GM21737 (cell line): ENCODE measurements at regions not wholly inside any gene's neighbourhood (a gene's known extent, or its start where the extent isn't known, plus 50 kb on each side); places are given as distances from the start of the nearest gene placed in this dataset.
"Not testable (repeated sequence)": the region's sequence is repeated elsewhere in the genome, so short reads cannot be mapped to it uniquely, and the experiment has no call there.

Source experiments
- ATAC-seq: cut with Tn5 transposase; IDR thresholded peaks from one replicate; pipeline ENCODE4 v1.9.1; 2021; ENCODE audit warnings: mild to moderate bottlenecking, moderate library complexity; ENCODE audit not compliant: unreplicated experiment

DNA sequence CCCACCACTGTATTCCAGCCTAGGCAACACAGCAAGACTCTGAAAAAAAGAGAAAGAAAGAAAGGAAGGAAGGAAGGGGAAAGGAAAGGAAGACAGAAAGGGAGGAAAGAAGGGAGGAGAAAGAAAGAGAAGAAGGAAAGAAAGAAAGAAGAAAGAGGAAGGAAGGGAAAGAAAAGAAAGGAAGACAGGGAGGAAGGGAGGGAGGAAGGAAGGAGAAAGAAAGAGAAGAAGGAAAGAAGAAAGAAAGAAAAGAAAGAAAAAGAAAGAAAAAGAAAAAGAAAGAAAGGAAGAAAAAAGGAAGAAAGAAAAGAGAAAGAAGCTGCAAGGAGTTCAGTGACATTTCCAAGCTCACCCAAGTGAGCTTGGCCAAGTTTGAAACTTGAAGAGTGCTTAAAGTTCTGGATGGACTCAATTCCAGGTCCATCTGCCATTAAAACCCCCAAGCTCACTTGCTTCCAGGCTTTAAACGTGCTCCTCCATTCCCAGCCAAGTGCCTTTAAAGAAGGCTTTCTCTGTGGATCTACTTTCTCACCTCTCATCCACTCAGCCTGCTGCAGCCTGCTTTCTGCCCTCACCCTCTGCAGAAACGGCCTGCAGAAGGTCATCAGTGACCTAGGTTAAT is 101.5 kb downstream of the VCPKMT start:
- no peak for ATAC-seq

DNA sequence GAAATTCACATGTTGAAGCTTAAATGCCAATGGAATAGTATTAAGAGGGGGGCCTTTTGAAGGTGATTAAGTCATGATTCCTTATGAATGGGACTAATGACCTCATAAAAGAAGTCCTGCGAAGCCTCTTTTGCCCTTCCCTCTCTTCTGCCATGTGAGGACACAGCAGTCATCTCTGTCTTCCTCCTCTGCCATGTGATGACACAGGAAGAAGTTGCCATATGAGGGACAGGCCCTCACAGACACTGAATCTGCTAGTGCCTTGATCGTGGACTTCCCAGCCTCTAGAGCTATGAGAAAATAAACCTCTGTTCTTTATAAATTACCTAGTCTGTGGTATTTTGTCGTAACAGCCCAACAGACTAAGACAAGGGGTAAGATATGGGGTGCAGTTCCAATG is 100.7 kb downstream of the VCPKMT start:
- no peak for ATAC-seq

DNA sequence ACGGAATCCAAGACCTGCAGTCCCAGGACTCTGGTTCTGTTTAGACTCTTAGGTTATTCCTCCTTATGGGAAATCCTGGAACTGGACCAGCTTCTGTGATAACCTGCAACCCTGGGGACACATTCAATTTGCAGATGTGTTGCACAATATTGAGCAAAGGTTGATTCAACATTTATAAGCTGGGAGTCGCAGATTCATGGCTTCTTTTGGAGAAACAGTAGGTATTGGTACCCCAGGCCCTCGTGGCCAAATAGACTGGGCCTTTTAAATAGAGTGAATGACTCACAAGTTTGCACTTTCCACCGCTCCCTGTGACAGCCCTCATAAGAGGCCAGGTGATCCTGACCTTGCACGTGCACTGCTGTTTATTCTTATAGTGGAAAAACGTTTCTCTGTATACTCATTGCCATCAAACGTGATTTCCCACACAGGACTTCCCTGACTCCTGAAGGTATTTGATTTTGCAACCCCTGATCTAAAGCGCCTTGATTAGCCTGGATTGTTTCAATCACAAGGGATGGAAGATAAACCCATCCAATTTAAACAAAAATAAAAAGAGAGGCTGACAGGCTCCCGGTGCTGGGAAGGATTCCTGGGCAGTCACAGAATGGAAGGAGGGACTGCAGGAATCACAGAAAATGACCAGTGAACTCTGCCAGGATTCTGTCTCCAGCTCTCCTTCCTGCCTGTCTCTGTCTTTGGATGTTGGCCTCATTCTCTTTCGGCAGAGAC is 98.0 kb downstream of the VCPKMT start:
- ATAC-seq = no peak

DNA sequence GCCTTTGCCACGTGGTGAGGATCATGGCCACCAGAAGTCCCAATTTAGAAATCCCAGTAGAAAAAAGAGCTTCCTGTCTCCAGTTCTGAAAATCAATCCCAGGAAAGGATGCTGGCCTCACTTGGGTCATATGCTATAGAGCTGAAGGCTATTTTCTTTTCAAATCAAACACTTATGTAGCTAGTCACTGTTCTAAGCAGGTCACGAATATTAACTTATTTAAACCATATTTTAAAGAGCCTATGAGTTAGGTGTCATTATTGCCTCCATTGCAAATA is 97.5 kb downstream of the VCPKMT start:
- no peak for ATAC-seq

DNA sequence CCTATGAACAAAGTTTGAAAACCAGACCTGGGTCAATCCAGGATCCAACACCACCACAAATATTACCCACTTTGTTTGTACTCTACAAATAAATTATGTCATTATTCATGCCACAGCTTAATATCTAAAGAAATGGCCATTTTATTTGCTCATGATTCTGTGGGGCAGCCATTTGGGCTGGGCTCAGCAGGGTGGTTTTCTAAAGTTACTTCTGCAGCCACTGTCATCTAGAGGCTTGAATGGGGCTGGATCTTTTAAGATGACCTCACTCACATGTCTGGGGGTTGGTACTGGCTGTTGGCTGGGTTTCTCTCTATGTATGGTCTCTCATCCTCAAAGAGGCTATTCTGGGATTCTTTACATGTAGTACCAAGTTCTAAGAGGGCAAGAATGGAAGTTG is 96.2 kb downstream of the VCPKMT start:
- no peak for ATAC-seq

DNA sequence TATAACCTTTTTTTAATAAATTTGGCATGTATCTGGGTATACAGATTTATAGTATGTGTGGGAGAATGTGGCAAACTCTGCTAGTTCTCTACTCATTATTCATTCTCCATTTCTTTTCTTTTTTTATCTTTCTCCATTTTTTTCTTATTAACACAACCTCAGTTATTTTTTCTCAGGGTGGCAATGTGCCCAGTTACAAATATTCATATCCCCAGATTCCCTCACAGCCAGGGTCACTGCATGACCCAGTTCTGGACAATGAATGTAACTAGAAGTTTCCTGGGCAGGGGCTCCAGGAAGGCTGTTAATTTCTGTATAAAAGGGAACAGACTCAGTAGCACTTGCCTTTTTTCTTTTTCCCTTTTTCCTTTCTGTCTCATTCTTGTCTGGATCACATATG is 95.6 kb downstream of the VCPKMT start:
- no peak for ATAC-seq

DNA sequence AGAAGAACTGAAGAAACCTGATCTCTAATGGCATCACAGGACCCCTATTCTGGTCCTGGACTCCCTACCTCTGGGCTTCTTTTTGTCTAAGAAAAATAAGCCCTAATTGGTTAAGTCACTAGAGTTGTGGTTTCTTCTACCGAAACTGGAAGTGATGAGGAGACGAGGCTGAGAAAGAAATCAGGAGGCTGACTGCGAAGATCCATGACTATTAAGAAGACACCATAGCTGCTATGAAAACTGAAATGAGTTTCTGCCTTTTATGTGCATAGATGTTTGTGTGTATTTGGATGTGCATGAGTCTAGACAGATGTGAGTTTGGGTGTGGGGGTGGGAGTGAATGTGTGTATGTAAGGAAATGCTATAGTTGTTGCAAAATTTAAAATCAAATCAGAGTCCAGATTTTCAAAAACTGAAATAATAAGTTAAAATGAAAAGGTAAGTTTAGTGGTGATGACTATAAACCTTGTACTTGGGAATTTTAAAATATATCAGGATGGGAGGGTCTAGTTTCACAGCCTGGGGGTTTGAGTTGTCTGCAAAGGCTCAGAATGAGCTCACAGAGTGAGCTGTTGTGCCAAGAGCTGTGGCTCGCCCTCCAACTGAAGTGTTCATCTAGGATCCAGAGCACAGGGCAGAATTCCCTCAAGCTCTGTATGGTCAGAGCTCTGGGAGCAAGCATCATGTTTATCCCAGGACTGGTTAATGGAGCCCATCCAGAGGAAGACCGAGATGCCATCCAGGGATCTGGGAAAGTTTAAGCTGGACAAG is 94.9 kb downstream of the VCPKMT start:
- ATAC-seq = no peak

DNA sequence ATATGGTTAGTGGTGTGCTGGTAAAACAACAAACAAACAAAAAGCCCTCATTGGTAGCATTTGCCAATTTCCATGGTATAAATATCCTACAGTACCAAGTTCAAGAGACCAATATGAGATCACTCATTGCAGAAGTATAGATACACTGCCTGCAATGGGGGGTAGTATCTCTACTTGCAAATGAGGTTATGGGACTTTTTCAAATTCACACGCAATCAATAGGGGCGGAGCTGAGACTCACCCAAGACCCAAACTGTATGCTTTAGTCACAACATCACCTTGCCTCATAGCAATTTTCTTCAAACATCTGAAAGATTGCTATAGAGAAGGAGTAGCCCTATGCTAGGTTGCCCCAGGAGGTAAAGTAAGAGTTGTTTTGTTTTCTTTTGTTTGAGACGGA is 93.7 kb downstream of the VCPKMT start:
- ATAC-seq = no peak

DNA sequence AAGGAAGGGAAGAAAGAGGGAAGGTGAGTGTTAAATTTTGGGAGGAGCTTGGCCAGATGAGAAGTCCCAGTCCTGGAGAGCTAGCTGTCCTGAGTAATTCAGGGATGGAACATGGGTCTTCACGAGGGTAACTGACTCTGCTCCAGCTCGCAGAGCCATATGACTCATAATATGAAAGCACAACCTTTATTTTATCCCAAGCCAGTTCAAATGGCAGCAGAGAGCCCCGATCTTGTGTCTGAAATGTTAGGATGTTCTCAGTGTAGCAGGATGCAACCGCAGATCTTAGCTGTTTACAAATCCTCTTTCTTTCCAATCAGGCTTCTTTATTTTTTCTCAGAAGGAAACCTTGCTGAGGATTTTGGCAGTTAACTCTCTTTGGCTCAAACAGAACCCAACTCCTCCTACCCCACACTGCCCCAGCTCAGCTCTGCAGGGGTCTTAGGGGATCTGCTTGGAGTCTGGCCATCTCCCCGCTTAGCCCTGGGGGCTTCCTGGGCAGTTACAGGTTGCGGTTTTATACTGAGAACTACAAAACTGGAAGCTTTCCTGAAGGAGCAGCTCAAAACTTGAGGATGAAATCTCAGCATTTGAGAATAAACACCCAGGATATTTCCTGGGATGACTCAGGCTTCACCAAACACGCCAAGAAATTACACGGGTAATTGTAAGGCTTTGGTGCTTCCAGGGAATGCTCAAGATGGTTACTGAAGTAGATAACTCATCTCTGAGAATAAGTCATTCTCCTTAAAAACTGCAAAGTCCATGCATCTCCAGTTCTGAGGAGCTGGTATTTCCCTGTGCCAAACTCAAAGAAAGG is 92.5 kb downstream of the VCPKMT start:
- no peak for ATAC-seq

DNA sequence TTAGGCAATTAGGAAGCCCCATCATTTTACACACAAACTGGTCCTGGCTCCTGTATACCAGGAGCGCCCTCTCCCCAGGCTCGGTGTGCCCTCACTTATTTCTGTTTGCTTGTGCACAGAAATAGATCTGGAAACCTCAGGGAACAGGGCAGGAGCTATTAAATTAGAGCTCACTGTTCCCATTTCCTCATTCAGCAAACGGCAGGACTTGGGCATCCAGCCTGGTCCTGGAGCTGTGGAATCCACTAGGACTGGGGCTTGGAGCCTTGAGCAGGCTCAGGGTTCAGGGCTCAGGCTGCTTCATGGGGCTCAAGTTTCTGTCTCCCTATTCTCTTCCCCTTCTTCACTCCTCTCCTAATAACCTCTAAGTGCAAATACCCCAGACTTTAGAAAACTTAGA is 91.3 kb downstream of the VCPKMT start:
- no peak for ATAC-seq

DNA sequence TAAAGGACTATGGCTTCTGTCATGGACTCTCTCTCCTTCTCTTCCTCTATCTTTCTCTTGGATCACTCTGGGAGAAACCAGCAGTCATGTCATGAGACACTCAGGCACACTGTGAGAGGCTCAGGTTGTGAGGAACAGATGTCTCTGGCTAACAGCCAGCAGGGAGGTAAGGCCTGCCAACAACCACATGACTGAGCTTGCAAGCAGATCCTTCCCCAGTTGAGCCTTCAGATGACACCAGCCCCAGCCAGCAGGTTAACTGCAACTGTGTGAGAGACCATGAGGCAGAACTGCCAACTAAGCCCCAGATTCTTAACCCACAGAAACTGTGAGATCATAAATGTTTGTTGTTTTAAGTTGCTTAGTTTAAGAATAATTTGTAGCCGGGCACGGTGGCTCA is 90.6 kb downstream of the VCPKMT start:
- no peak for ATAC-seq

DNA sequence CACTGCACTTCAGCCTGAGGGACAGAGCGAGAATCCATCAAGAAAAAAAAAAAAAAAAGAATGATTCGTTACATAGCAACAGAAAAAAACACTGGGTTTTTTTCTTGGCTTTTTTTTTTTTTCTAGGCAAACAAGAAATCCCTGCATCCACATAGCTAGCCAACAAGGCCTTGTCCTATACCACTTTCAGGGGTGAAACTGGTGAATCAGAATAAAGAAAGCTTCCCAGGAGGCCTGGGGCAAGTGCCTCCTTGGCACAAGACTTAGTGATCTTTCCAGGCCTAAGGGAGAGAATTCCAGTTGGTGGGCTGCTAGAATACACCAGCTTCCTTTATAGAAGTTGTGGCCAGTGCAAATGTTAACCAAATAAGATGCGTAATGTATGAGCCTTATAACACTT is 90.0 kb downstream of the VCPKMT start:
- no peak for ATAC-seq

DNA sequence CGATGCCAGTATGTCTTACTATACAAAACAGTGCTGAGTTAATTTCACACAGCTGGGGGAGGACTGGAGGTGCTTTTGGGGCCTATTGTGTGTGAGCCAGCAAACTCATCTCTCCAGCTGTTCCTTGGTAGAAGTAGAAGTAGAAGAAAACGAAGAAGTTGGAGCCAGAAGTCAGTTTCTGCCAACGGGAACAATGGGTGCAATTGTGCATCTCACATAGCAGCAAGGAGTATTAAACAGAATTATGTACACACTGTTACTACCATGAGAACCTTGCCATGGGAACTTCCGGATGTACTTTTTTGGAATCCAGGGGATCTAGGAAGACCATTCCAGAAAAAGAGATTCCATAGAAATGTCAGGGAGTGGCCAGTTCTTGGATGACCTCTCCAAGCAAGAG is 88.6 kb downstream of the VCPKMT start:
- no peak for ATAC-seq

DNA sequence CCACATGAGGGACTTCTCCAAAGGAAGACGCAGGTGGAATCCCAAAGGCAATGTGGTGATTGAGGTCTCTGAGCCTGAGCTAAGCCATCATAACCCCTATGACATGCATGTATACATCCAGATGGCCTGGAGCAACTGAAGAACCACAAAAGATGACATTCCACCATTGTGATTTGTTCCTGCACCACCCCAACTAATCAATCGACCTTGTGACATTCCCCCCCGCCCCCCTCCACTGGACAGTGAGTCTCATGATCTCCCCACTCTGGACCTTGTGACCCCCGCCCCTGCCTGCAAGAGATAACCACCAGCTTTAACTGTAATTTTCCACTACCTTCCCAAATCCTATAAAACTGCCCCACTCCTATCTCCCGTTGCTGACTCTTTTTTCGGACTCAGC is 87.9 kb downstream of the VCPKMT start:
- no peak for ATAC-seq

DNA sequence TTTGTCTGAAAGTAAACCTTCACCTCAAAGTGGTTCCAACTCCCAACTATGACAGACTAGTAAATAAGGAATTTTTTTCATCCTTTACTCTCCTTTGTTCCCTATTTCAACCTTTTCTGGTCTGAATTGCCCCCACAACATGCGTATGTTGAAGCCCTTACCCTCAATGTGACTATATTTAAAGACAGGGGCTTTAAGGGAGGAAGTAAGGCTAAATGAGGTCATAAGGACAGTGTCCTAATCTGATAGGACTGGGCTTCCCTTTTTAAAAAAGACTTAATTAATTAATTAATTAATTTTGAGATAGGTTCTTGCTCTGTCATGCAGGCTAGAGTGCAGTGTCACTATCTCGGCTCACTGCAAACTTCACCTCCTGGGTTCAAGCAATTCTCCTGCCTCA is 86.3 kb downstream of the VCPKMT start:
- ATAC-seq = no peak

DNA sequence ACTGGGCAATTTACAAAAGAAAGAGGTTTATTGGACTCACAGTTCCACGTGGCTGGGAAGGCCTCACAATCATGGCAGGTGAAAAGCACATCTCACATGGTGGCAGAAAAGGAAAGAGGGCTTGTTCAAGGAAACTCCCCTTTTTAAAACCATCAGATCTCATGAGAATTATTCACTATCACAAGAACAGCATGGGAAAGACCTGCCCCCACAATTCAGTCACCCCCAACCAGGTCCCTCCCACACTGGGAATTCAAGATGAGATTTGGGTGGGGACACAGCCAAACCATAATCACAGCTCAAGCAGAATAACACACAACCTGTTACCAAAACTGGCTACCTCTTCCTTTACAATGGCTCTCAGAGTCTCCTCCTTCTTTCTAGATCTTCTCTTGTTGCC is 85.5 kb downstream of the VCPKMT start:
- ATAC-seq = not testable (repeated sequence)

DNA sequence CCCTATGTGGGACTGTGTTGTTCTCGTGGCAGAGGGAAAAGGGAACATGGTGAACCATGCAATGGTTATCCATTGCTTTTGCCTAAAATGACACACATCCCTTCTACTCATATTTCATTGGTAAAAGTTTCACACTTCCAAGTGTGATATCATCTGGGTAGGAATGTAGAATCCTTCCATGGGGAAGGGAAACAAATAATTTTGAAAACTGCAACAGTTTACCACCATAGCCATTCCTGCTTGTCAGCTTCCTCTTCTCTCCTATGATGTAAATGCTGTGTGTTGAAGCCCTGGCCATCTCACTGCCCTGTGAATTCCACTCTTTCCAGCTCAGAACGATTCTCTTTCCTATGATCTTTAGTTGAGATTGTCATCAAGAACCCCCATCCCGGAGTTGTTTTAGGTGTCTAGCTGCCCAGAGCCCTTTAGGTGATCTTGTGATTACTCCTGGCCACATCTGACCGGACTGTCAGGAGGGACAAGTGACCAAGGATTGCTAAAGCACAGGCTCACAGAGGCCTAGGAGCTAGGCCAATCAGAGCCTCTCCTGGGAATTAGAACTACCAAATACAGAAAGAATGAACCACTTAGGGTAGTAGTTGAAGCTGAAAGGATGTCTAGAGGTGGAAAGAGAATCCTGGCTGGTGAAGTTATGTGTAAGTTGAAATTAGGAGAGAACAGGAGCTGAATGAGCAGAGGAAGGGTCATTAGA is 84.6 kb downstream of the VCPKMT start:
- no peak for ATAC-seq

DNA sequence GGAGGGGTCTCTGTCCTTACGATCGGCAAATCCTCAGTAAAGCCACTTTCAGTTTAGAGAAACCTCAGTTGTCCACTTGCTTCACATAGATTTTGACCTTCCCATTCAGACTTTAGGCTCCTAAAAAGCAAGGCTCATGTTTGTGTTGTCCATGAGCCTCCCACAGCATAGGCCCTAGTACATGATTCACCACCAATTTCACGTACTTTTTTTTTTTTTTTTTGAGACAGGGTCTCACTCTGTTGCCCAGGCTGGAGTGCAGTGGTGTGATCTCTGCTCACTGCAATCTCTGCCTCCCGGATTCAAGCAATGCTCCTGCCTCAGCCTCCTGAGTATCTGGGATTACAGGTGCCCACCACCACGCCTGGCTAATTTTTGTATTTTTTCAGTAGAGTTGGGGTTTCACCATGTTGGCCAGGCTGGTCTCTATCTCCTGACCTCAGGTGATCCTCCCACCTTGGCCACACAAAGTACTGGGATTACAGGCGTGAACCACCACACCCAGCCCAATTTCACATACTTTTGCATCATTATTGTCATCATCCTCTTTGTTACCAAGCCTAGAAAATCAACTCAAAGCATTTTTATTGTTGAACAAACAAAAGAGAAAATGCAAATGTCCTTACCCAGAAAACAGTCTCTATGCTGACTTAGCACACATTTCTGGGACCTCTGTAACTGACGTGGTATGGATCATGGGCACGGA is 83.8 kb downstream of the VCPKMT start:
- ATAC-seq = not testable (repeated sequence)

DNA sequence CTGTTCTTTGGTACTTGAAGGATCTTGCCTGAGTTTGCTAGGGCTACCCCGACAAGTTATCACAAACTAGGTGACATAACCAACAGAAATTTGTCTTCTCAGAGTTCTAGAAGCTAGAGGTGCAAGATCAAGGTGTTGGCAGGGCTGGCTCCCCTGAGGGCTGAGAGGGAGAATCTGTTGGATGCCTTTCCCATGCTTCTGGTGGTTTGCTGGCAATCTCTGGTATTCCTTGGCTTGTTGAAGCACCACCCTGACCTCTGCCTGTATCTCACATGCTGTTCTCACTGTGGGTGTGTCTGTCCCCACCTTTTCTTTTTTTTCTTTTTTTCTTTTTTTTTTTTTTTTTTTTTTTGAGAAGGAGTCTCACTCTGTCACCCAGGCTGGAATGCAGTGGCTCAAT is 81.2 kb downstream of the VCPKMT start:
- ATAC-seq = no peak

DNA sequence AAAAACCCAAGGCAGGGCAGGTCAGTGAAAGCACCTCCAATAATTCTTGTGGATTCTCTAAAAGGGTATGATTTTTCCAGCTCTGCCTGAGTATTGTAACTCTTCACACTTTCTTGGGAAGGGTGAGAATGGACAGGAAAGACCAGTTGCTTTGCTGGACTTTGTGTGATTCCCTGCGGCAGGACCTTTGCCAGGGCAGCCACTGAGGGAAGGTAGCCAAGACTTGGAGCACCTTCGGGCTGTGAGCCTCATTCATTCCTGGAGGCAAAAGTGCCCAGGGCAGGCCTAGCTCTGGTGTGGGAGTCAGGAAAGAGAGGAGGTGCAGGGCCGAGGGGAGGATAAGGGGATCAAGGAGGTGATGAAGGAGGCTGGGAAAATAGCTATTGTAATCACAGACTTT is 80.2 kb downstream of the VCPKMT start:
- no peak for ATAC-seq
